HG02571 (cell line): ENCODE measurements at regions not wholly inside any gene's neighbourhood (a gene's known extent, or its start where the extent isn't known, plus 50 kb on each side); places are given as distances from the start of the nearest gene placed in this dataset.

Source experiments
- ATAC-seq: cut with Tn5 transposase; IDR thresholded peaks from one replicate; pipeline ENCODE4 v1.9.1; 2021; ENCODE audit warnings: mild to moderate bottlenecking, moderate library complexity; ENCODE audit not compliant: unreplicated experiment

- ATAC-seq: no peak
These were observed 350.4 kb downstream of the RAB28 start for GRCh38 chr4:13133700-13134099.

- no peak for ATAC-seq
These were observed 353.3 kb downstream of the RAB28 start for GRCh38 chr4:13130848-13131247.

GRCh38 chr4:13129095-13129494, 355.0 kb downstream of the RAB28 start:
- no peak for ATAC-seq

- no peak for ATAC-seq
These were observed 356.9 kb downstream of the RAB28 start for GRCh38 chr4:13126976-13127910.

GRCh38 chr4:13118633-13119032, 365.5 kb downstream of the RAB28 start:
- no peak for ATAC-seq

GRCh38 chr4:13117185-13117584, 367.0 kb downstream of the RAB28 start:
- ATAC-seq: no peak

- no peak for ATAC-seq
These were observed 372.1 kb downstream of the RAB28 start for GRCh38 chr4:13112030-13112429.

- no peak for ATAC-seq
These were observed 374.6 kb downstream of the RAB28 start for GRCh38 chr4:13109536-13109935.

GRCh38 chr4:13108096-13108495, 376.0 kb downstream of the RAB28 start:
- ATAC-seq: no peak

GRCh38 chr4:13103382-13104015, 380.6 kb downstream of the RAB28 start:
- ATAC-seq: no peak

- no peak for ATAC-seq
These were observed 381.9 kb downstream of the RAB28 start for GRCh38 chr4:13102092-13102742.

GRCh38 chr4:13097971-13098370, 386.2 kb downstream of the RAB28 start:
- ATAC-seq: no peak

- ATAC-seq: no peak
These were observed 388.4 kb downstream of the RAB28 start for GRCh38 chr4:13095722-13096121.

- no peak for ATAC-seq
These were observed 391.0 kb downstream of the RAB28 start for GRCh38 chr4:13093170-13093569.

GRCh38 chr4:13092702-13093101, 391.4 kb downstream of the RAB28 start:
- no peak for ATAC-seq

GRCh38 chr4:13089659-13089998, 394.5 kb downstream of the RAB28 start:
- ATAC-seq: no peak

GRCh38 chr4:13088726-13089658, 395.1 kb downstream of the RAB28 start:
- ATAC-seq: no peak

GRCh38 chr4:13087041-13087440, 397.1 kb downstream of the RAB28 start:
- no peak for ATAC-seq

- ATAC-seq: no peak
These were observed 399.9 kb downstream of the RAB28 start for GRCh38 chr4:13084210-13084609.

GRCh38 chr4:13081830-13082229, 402.3 kb downstream of the RAB28 start:
- ATAC-seq: no peak

- no peak for ATAC-seq
These were observed 417.1 kb downstream of the RAB28 start for GRCh38 chr4:13067077-13067476.
